ENCODE measurements at regions not wholly inside any gene's neighbourhood (a gene's known extent, or its start where the extent isn't known, plus 50 kb on each side); places are given as distances from the start of the nearest gene placed in this dataset.

GRCh38 chr16:50469744-50470321, 78.4 kb upstream of the NKD1 start:
- intact Hi-C loops (cut with DNase I) = no loop called here
- H3K9me3 ChIP-seq = no peaks in the 10 kb centered on the region
- no peak for DNase-seq (ENCODE audit: low spot score)
- H3K4me1 ChIP-seq (replicated peaks) = peaks cover 6% of the 10 kb centered on the region
- H3K27me3 ChIP-seq (replicated peaks; ENCODE audit: insufficient read depth) = no peaks in the 10 kb centered on the region
- no peak overlapping the region for H3K27ac ChIP-seq
- no peak overlapping the region for H3K4me3 ChIP-seq
- no peaks in the 10 kb centered on the region for H3K36me3 ChIP-seq
- no peak for TF ChIP-seq POLR2AphosphoS5 (IDR thresholded peaks at IDR 0.05)
- WGBS = 60% methylated on average over 18 of the region's 18 CpGs

DNA sequence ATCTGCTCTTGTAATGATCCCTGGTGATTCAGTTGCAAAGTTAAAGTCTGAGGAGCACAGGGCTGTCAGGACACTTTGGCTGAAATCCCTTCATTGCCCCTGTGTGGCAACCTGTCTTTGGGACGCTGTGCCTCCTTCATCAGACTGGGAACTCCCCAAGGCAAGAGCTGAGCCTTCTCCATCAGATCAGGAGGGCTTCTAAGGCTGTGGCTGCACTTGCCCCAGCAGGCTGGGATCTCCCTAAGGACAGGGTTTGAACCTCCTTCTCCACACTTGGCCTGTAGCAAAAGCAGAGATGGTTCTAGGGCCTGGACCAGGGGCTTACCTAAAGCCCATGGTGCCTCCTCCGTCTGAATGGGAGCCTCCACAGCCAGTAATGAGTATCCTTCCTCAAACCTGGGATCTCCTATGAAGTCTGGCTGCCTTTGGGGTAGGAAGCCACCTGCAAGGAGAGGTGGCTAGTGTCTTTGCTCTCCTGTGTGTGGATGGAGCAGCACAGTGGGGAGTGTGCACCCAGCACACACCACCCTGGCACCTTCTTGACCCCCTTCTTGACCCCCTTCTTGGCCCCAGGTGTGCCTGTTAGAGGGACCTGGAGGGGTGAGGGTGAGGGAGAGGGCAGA, 79.0 kb upstream of the NKD1 start:
- no peak for DNase-seq (ENCODE audit: low spot score)
- WGBS = 75% methylated on average over 2 of the region's 2 CpGs

DNA sequence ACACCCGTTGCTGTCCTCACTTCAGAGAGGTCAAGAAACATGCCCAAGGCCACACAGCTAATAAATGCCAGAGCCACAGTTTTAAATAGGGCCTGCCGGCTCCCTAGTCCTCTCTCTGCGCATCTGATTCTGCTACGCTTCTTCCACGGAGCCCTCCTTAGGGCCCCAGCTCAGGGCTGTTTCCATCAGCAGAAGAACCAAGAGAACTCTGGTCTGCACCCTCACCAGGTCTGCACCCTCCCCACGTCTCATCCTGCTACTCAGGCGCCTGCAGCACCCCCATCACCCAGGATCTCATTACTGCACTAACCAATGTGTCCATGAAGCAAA, 79.5 kb upstream of the NKD1 start:
- H3K27ac ChIP-seq = no peak overlapping the region
- no peak for DNase-seq (ENCODE audit: low spot score)
- H3K27me3 ChIP-seq (replicated peaks; ENCODE audit: insufficient read depth) = no peaks in the 10 kb centered on the region
- H3K4me3 ChIP-seq = no peak overlapping the region
- no peaks in the 10 kb centered on the region for H3K36me3 ChIP-seq
- 81% methylated on average over 7 of the region's 7 CpGs for WGBS
- H3K4me1 ChIP-seq (replicated peaks) = peaks cover 6% of the 10 kb centered on the region
- TF ChIP-seq CTCF (IDR thresholded peaks at IDR 0.05) (no peak), POLR2A (IDR thresholded peaks at IDR 0.05) (no peak), POLR2AphosphoS5 (IDR thresholded peaks at IDR 0.05) (no peak)
- H3K9me3 ChIP-seq = no peaks in the 10 kb centered on the region
- intact Hi-C loops (cut with DNase I) = no loop called here

More for the DNA sequence above, 79.0 kb upstream of the NKD1 start:
- Histone ChIP-seq H3K27ac (no peak overlapping the region), H3K9me3 (no peaks in the 10 kb centered on the region), H3K4me1 (replicated peaks) (peaks cover 6% of the 10 kb centered on the region), H3K4me3 (no peak overlapping the region), H3K27me3 (replicated peaks; ENCODE audit: insufficient read depth) (no peaks in the 10 kb centered on the region), H3K36me3 (no peaks in the 10 kb centered on the region)
- TF ChIP-seq CTCF (IDR thresholded peaks at IDR 0.05) (no peak), POLR2AphosphoS5 (IDR thresholded peaks at IDR 0.05) (no peak), POLR2A (IDR thresholded peaks at IDR 0.05) (no peak)
- intact Hi-C loops (cut with DNase I) = no loop called here

DNA sequence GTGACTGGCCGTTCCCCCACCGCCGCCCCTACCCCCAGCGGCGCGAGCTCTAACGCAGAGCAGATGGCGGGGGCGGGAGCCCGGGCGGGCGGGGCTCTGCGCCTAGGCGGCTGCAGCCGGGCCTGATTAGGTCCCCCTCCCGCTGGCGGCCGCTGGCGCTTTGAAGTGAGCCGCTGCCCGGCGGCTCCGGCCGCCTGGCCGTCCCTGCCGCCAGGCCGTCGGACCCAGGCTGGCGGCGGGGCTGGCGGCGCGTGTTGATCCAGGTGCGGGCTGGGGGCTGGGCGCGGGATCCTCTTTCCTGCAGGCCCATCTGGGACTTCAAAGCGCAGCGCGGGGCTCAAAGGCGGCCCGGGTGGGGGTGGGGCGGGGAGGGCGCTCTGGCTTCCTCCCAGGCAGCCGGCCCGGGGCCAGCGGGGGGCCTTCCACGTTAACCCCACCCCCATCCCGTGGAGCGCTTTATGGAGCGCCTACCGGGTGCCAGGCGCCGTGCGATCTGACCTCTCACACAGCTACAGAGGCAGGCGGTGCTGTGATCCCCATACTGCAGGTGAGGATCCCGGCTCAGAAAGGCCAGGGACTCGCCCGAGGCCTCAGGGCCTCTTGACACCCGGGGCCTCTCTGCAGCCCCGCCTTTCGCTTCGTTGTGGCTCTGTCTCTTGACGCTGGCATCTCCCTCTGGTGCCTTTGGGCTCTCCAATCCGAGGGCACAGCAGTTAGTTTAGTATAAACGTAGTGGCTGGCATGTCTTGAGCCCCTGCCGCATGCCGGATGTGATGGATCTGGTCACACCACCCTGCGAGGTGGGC, 80.0 kb upstream of the NKD1 start:
- WGBS = 7% methylated on average over 61 of the region's 68 CpGs
- no peaks in the 10 kb centered on the region for H3K36me3 ChIP-seq
- no peaks in the 10 kb centered on the region for H3K27me3 ChIP-seq (replicated peaks; ENCODE audit: insufficient read depth)
- H3K9me3 ChIP-seq = no peaks in the 10 kb centered on the region
- TF ChIP-seq POLR2AphosphoS5 (IDR thresholded peaks at IDR 0.05) (no peak), POLR2A (IDR thresholded peaks at IDR 0.05) (no peak), CTCF (IDR thresholded peaks at IDR 0.05) (no peak)
- no peak for DNase-seq (ENCODE audit: low spot score)
- H3K4me3 ChIP-seq = peak overlapping the region; percentile 18 to 27
- intact Hi-C loops (cut with DNase I) = no loop called here
- H3K4me1 ChIP-seq (replicated peaks) = peaks cover 6% of the 10 kb centered on the region
- H3K27ac ChIP-seq = no peak overlapping the region

DNA sequence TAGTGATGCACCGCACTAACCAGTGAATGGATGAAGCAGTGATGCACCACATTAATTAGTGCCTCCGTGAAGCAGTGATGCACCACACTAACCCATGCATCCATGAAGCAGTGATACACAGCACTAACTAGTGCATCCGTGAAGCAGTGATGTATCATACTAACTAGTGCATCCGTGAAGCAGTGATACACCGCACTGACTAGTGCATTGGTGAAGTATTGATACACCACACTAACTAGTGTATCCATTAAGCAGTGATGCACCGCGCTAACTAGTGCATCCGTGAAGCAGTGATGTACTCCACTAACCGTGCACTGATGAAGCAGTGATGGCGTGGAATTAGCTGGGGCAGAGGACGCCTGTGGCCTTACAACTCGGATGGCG, 80.6 kb upstream of the NKD1 start:
- no peak for DNase-seq (ENCODE audit: low spot score)
- Histone ChIP-seq H3K4me3 (peak overlapping the region; percentile 18 to 27), H3K27ac (no peak overlapping the region), H3K36me3 (no peaks in the 10 kb centered on the region), H3K27me3 (replicated peaks; ENCODE audit: insufficient read depth) (no peaks in the 10 kb centered on the region), H3K9me3 (no peaks in the 10 kb centered on the region), H3K4me1 (replicated peaks) (peaks cover 6% of the 10 kb centered on the region)
- intact Hi-C loops (cut with DNase I) = no loop called here
- no peak for TF ChIP-seq CTCF (IDR thresholded peaks at IDR 0.05)
- no peak for TF ChIP-seq POLR2A (IDR thresholded peaks at IDR 0.05)
- TF ChIP-seq POLR2AphosphoS5 (IDR thresholded peaks at IDR 0.05) = no peak
- WGBS = 63% methylated on average over 13 of the region's 13 CpGs
